Hematopoietic multipotent progenitor cell treated with erythropoietin and hydrocortisone succinate and interleukin-3 and kit ligand, for 15 days (in vitro differentiated cells): ENCODE measurements at regions not wholly inside any gene's neighbourhood (a gene's known extent, or its start where the extent isn't known, plus 50 kb on each side); places are given as distances from the start of the nearest gene placed in this dataset.
"Not testable (repeated sequence)": the region's sequence is repeated elsewhere in the genome, so short reads cannot be mapped to it uniquely, and the experiment has no call there.

Source experiments
- DNase-seq: peaks from one replicate; pipeline ENCODE4 v3.0.0-alpha.2; 2015; ENCODE audit warnings: low spot score

GRCh38 chr2:118464546-118465265 is 376.4 kb downstream of the INSIG2 start:
- no peak for DNase-seq

DNA sequence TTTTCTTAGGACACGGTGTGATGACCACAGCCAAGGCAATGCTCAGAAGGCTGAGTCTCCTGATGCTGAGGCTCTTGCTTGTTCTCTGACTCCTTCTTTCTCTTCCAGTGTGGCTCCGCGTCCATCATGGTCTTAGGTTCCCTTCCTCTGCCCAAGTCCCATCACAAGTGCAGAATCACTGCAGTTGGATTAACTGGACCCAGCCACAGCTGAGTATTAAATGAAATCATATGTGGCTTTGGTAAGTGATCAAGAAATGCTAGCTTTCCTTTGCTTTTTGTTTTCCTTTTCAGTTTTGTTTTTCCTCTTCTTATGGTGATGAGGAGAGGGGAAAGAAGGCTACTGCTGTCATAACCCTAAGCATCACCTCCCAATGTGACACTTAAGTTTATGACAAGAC is 375.8 kb downstream of the INSIG2 start:
- DNase-seq, result no peak

GRCh38 chr2:118460425-118460824 is 372.2 kb downstream of the INSIG2 start:
- no peak for DNase-seq

GRCh38 chr2:118459426-118459825 is 371.2 kb downstream of the INSIG2 start:
- DNase-seq, result no peak

DNA sequence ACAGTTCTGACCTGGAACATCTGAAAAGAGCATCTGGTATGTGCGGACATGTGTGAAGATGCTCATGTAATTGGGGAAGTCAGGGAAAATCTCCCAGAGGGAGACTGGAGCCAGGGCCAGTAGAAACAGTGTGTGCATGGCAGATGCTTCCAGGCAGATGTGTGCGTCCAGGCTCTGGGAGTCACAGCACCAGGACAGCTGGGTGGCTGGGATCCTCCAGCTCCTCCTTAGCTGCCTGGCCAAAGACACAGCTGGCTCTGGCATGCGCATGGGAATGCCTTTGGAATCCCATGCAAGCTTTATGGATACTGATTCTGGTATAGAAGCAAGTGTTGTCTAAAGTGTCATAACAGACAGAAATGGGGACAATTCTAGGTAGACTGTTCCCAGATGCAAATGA is 369.7 kb downstream of the INSIG2 start:
- no peak for DNase-seq

DNA sequence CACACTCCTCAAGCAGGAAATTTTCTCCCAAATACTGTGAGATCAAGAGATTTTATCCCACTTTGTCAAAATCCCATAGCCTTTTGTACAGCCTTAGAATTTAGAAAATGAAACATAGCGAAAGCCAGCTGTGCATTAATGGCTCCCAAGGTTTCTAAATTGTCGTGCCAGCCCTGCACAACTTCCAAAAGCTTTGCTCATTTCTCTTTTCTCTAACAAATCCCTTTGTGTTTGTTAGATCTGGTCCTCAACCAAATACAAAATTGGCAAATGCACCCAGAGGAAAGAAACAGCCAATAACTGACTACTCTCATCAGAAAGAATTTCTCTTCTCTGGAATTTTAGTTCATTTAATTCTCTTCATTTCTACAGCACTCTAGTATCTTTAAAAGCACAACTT is 361.1 kb downstream of the INSIG2 start:
- no peak for DNase-seq

- DNase-seq, result no peak
Observed at GRCh38 chr2:118443596-118443995, 355.3 kb downstream of the INSIG2 start.

DNA sequence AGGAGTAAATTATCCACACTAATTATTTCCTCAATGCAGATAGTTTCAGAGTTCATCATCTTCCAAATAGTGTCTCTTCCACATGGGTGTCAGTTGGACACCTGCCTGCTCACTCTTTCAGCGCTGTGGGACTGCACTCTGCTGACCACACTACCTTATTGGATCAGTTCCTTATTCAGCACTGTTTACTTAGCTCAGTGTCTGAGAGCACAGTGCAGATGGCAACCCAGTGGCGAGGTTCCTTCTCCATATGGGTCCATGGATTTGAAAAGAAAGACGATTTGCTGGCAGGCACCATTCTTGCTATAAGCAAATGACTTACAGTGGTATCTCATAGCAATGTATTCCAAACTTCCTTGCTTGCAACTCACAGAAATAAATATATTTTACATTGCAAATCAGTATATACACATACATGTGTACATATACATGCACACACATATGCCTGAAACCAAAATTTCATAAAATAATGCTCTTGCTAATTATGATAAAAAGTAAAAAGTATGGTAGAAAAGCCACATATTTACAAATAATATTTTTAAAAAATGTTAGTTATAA is 354.8 kb downstream of the INSIG2 start:
- DNase-seq, result no peak

- DNase-seq, result no peak
Observed at GRCh38 chr2:118442046-118442445, 353.8 kb downstream of the INSIG2 start.

GRCh38 chr2:118440404-118441098 is 352.3 kb downstream of the INSIG2 start:
- no peak for DNase-seq

- DNase-seq, result no peak
Observed at GRCh38 chr2:118437501-118437900, 349.2 kb downstream of the INSIG2 start.

GRCh38 chr2:118431997-118432396 is 343.7 kb downstream of the INSIG2 start:
- DNase-seq, result no peak

DNA sequence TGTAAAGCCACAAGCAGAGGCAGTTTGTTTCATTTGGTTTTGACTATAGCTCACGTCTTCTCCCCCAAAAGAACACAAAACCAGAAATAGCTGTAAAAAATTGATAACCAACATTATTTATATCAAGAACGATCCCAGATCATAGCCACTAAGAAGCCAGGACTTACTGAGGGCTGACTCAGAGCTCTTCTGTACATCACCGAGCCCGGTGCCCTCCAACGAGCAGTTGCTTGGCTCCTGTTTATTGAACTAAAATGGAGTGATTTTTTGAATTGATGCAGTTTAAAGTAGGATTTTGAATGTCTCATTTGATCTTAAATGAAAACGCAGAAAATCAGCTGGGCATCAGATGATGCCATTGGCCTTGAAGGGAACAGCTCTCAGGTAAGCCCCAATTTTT is 343.3 kb downstream of the INSIG2 start:
- no peak for DNase-seq

GRCh38 chr2:118431165-118431517 is 342.9 kb downstream of the INSIG2 start:
- DNase-seq, result no peak

DNA sequence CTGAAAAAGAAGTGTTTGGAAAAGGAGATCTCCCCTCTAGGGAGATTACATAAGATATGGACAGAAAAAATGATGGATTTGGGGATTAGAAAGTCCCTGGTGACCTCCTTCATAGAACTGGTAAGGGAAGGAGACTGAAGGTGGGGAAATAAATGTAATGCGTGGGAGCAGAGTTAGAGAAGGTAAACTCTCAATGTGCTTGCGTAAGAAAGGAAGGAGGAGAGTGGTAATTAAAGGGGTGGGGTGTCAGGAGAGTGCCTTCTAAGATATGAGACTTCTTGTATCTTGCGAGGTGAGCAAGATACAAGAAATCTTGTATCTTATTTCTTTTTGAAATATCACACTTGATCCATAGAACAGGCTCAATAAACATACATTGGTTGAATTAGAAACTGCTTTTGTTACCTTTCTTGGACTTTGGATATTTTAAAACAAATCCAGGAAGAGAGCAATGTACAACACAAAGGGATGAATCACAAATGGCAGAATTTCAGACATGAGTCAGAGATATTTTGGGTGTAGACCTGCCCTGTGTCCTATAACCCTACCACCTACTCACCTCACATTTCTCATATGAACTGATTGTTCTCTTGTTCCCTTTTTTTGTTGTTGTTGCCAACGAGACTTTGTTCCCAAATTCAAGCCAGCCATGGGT is 342.4 kb downstream of the INSIG2 start:
- DNase-seq, result no peak

- DNase-seq, result no peak
Observed at GRCh38 chr2:118425191-118425590, 336.9 kb downstream of the INSIG2 start.

GRCh38 chr2:118423776-118424175 is 335.5 kb downstream of the INSIG2 start:
- DNase-seq, result no peak

DNA sequence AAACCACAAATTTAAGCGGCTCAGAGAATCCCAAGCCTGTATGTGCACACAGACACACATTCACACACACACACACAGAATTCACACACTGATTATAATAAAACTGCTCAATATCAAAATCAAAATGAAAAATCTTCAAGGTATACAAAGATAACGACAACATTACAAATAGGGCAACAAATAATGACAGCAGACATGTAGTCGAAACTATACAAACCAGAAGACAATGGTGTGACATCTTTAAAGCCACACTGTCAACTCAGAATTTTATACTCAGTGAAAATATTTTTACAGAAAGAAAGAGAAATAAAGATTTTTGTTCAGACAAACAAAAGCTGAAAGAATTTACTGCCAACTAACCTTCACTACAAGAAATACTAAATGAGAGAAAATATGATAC is 333.4 kb downstream of the INSIG2 start:
- no peak for DNase-seq

GRCh38 chr2:118417406-118418120 is 329.3 kb downstream of the INSIG2 start:
- DNase-seq, result no peak

GRCh38 chr2:118415186-118415585 is 326.9 kb downstream of the INSIG2 start:
- not testable (repeated sequence) for DNase-seq

- no peak for DNase-seq
Observed at GRCh38 chr2:118403658-118404451, 315.6 kb downstream of the INSIG2 start.

DNA sequence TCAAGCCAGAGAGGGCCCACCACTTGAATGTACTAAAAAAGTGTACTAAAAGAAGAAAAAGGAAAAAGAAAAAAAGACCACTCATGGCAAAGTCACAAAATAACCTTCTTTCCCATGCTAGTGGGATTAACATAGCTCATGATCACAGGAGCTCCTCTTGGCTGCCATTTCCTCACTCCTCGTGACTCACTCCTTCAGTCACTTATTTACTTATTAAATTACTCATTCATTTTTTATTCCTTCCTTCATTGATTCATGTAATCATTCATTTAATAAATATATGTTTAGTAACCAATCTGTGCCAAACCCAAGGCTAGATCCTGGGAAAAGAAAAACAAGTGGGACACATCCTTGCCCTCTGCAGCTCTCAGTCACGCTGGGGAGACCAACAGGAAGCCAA is 300.5 kb downstream of the INSIG2 start:
- no peak for DNase-seq
